T-cell (primary cell): ENCODE measurements at regions not wholly inside any gene's neighbourhood (a gene's known extent, or its start where the extent isn't known, plus 50 kb on each side); places are given as distances from the start of the nearest gene placed in this dataset.

Experiments
- ATAC-seq, 4 experiments: fragments of 200-7000 bp in 3 of 4; fragments of 150-1000 bp in 1 of 4; cut with Tn5 transposase; replicated peaks in 1 of 4; 1 replicate in 3 of 4; 2 replicates in 1 of 4; pipeline ENCODE4 v1.10.0; 2021; ENCODE audit warnings: moderate library complexity in 3 of 4, mild to moderate bottlenecking in 2 of 4, moderate number of reproducible peaks in 1 of 4
- CTCF ChIA-PET, 2 donors: fragments of 300-600 bp; sonication (Branson Sonifier 250); formaldehyde crosslinking; loops; one replicate each; lab custom pipeline; 2022; ENCODE audit warnings: antibody characterized with exemption in 2 of 2; lab: Charles Lee
- POLR2A ChIA-PET, 2 donors: fragments of 300-600 bp; sonication (Branson Sonifier 250); formaldehyde crosslinking; loops; one replicate each; lab custom pipeline; 2022; ENCODE audit warnings: antibody characterized with exemption in 2 of 2; lab: Charles Lee
- DNase-seq, 35 experiments: peaks; one replicate each; pipeline versions ENCODE4 v3.0.0 to v3.0.0-alpha.2; 2013 to 2023
- H3K27ac ChIP-seq: one replicate; pipeline ENCODE4 v1.5.1; 2013; ENCODE audit warnings: low read length
- H3K27me3 ChIP-seq, 2 experiments: replicated peaks in 1 of 2; 1 replicate in 1 of 2; 2 replicates in 1 of 2; pipeline versions ENCODE4 v1.6.1 to v1.7.0; 2013; ENCODE audit warnings: low read length in 1 of 2, mixed read lengths in 1 of 2; ENCODE audit not compliant: control insufficient read depth in 2 of 2, insufficient read depth in 2 of 2; ENCODE audit errors: extremely low read depth in 1 of 2
- H3K36me3 ChIP-seq, 2 donors: 1 replicate in 1 of 2; 2 replicates in 1 of 2; pipeline versions ENCODE4 v1.6.1 to v1.7.0; 2013; ENCODE audit warnings: low read length in 1 of 2; ENCODE audit not compliant: control insufficient read depth in 2 of 2, insufficient read depth in 1 of 2; ENCODE audit errors: extremely low read depth in 1 of 2
- H3K4me1 ChIP-seq, 2 experiments: 1 replicate in 1 of 2; 2 replicates in 1 of 2; pipeline versions ENCODE4 v1.6.1 to v1.7.0; 2013; ENCODE audit warnings: low read length in 2 of 2, mixed read lengths in 1 of 2; ENCODE audit not compliant: insufficient read depth in 2 of 2, control insufficient read depth in 1 of 2; ENCODE audit errors: extremely low read depth in 1 of 2
- H3K4me3 ChIP-seq, 2 donors: 1 replicate in 1 of 2; 2 replicates in 1 of 2; pipeline versions ENCODE4 v1.5.1 to v1.7.0; 2013; ENCODE audit warnings: mild to moderate bottlenecking in 2 of 2, low read length in 1 of 2, moderate library complexity in 1 of 2; ENCODE audit not compliant: control insufficient read depth in 1 of 2; ENCODE audit errors: extremely low read depth in 1 of 2
- H3K9me3 ChIP-seq: 2 replicates; pipeline ENCODE4 v1.7.0; 2013
- H3K27ac Mint-ChIP-seq, 2 donors: one replicate each; pipeline ENCODE4 v1.8.0; 2020 to 2021; ENCODE audit warnings: mild to moderate bottlenecking in 2 of 2, mixed read lengths in 2 of 2
- H3K27me3 Mint-ChIP-seq, 2 donors: one replicate each; pipeline ENCODE4 v1.8.0; 2021 to 2022; ENCODE audit warnings: mixed read lengths in 2 of 2
- H3K36me3 Mint-ChIP-seq: one replicate; pipeline ENCODE4 v1.8.0; 2021; ENCODE audit warnings: mixed read lengths
- H3K4me1 Mint-ChIP-seq, 3 donors: one replicate each; pipeline ENCODE4 v1.8.0; 2020 to 2022; ENCODE audit warnings: mixed read lengths in 3 of 3, mild to moderate bottlenecking in 1 of 3
- H3K4me3 Mint-ChIP-seq, 3 donors: one replicate each; pipeline ENCODE4 v1.8.0; 2020 to 2022; ENCODE audit warnings: mild to moderate bottlenecking in 3 of 3, mixed read lengths in 3 of 3, moderate library complexity in 3 of 3
- H3K9me3 Mint-ChIP-seq, 3 donors: one replicate each; pipeline ENCODE4 v1.8.0; 2020 to 2022; ENCODE audit warnings: mixed read lengths in 3 of 3
- WGBS: methylation state at CpG from one replicate; pipeline ENCODE4 v1.1.5; 2013; ENCODE audit warnings: missing lambda C conversion rate; ENCODE audit not compliant: insufficient coverage; 5-methylcytosine and 5-hydroxymethylcytosine counted together

GRCh38 chr2:203596183-203596582 lies 61.1 kb upstream of the RAPH1 start:
- no peaks in the 10 kb centered on the region for H3K4me1 ChIP-seq
- Mint-ChIP-seq H3K27me3 (peaks cover 0 to 2% of the 10 kb centered on the region in 2 donors), H3K9me3 (no peaks in the 10 kb centered on the region), H3K27ac (no peak overlapping the region), H3K4me3 (no peak overlapping the region), H3K4me1 (peaks cover 10 to 15% (median 11%) of the 10 kb centered on the region in 3 donors), H3K36me3 (no peaks in the 10 kb centered on the region)
- ChIA-PET POLR2A (interaction anchor here in 1 of 2 donors (0.9 kb wide), 1 partner anchor 423 kb away, joined by 3 read pairs; no protein-coding TSS in a partner anchor), CTCF (no interaction called here)
- ATAC-seq (no peak), DNase-seq (no peak)
- H3K27me3 ChIP-seq: peaks cover 0 to 5% of the 10 kb centered on the region in 2 experiments
- 73% methylated on average over 3 of the region's 5 CpGs for WGBS
- no peaks in the 10 kb centered on the region for H3K9me3 ChIP-seq
- H3K36me3 ChIP-seq: no peaks in the 10 kb centered on the region
- H3K27ac ChIP-seq: no peak overlapping the region
- no peak overlapping the region for H3K4me3 ChIP-seq

GRCh38 chr2:203599509-203599908 lies 64.4 kb upstream of the RAPH1 start:
- peaks cover 0 to 5% of the 10 kb centered on the region in 2 experiments for H3K27me3 ChIP-seq
- Mint-ChIP-seq H3K36me3 (no peaks in the 10 kb centered on the region), H3K4me1 (peaks cover 10 to 15% (median 11%) of the 10 kb centered on the region in 3 donors), H3K27me3 (peaks cover 0 to 2% of the 10 kb centered on the region in 2 donors), H3K4me3 (no peak overlapping the region), H3K9me3 (no peaks in the 10 kb centered on the region), H3K27ac (no peak overlapping the region)
- no peaks in the 10 kb centered on the region for H3K36me3 ChIP-seq
- ATAC-seq (no peak), DNase-seq (no peak)
- H3K9me3 ChIP-seq: no peaks in the 10 kb centered on the region
- H3K4me3 ChIP-seq: no peak overlapping the region
- H3K27ac ChIP-seq: no peak overlapping the region
- POLR2A ChIA-PET: no interaction called here
- H3K4me1 ChIP-seq: no peaks in the 10 kb centered on the region
- 58% methylated on average over 2 of the region's 4 CpGs for WGBS
- CTCF ChIA-PET: no interaction called here

- no peak overlapping the region for H3K4me3 Mint-ChIP-seq
- H3K27me3 Mint-ChIP-seq: peaks cover 0 to 2% of the 10 kb centered on the region in 2 donors
- Histone ChIP-seq H3K4me1 (no peaks in the 10 kb centered on the region), H3K27me3 (peaks cover 0 to 5% of the 10 kb centered on the region in 2 experiments), H3K9me3 (no peaks in the 10 kb centered on the region), H3K4me3 (no peak overlapping the region), H3K36me3 (no peaks in the 10 kb centered on the region), H3K27ac (no peak overlapping the region)
- no peaks in the 10 kb centered on the region for H3K9me3 Mint-ChIP-seq
- POLR2A ChIA-PET: no interaction called here
- ATAC-seq: no peak
- WGBS: 100% methylated on average over 3 of the region's 6 CpGs
- no peak for DNase-seq
- H3K4me1 Mint-ChIP-seq: peaks cover 10 to 15% (median 11%) of the 10 kb centered on the region in 3 donors
- CTCF ChIA-PET: no interaction called here
- H3K27ac Mint-ChIP-seq: no peak overlapping the region
- no peaks in the 10 kb centered on the region for H3K36me3 Mint-ChIP-seq
Observed at GRCh38 chr2:203600286-203600685, 65.2 kb upstream of the RAPH1 start.

- Mint-ChIP-seq H3K4me1 (peaks cover 5 to 10% (median 8%) of the 10 kb centered on the region in 3 donors), H3K27me3 (no peaks in the 10 kb centered on the region), H3K27ac (no peak overlapping the region), H3K9me3 (no peaks in the 10 kb centered on the region), H3K4me3 (no peak overlapping the region), H3K36me3 (no peaks in the 10 kb centered on the region)
- CTCF ChIA-PET: no interaction called here
- DNase-seq: no peak
- H3K27me3 ChIP-seq: no peaks in the 10 kb centered on the region
- ATAC-seq: no peak
- POLR2A ChIA-PET: no interaction called here
- no peaks in the 10 kb centered on the region for H3K4me1 ChIP-seq
- H3K27ac ChIP-seq: no peak overlapping the region
- H3K9me3 ChIP-seq: no peaks in the 10 kb centered on the region
- H3K4me3 ChIP-seq: no peak overlapping the region
- no peaks in the 10 kb centered on the region for H3K36me3 ChIP-seq
- WGBS: 100% methylated on average over 2 of the region's 10 CpGs
Observed at GRCh38 chr2:203603456-203604389, 68.6 kb upstream of the RAPH1 start.

GRCh38 chr2:203605302-203605701 lies 70.2 kb upstream of the RAPH1 start:
- ATAC-seq (no peak), DNase-seq (no peak)
- no peaks in the 10 kb centered on the region for H3K9me3 ChIP-seq
- no peaks in the 10 kb centered on the region for H3K27me3 ChIP-seq
- no CpG with 5 or more reads among the region's 1 CpG for WGBS
- no peak overlapping the region for H3K4me3 ChIP-seq
- ChIA-PET POLR2A (no interaction called here), CTCF (no interaction called here)
- Mint-ChIP-seq H3K9me3 (no peaks in the 10 kb centered on the region), H3K36me3 (no peaks in the 10 kb centered on the region), H3K4me1 (no peaks in the 10 kb centered on the region), H3K27me3 (no peaks in the 10 kb centered on the region), H3K4me3 (no peak overlapping the region), H3K27ac (no peak overlapping the region)
- H3K4me1 ChIP-seq: no peaks in the 10 kb centered on the region
- no peak overlapping the region for H3K27ac ChIP-seq
- H3K36me3 ChIP-seq: no peaks in the 10 kb centered on the region

GRCh38 chr2:203606051-203606450 lies 71.0 kb upstream of the RAPH1 start:
- no peaks in the 10 kb centered on the region for H3K36me3 Mint-ChIP-seq
- Histone ChIP-seq H3K4me1 (no peaks in the 10 kb centered on the region), H3K27ac (no peak overlapping the region), H3K36me3 (no peaks in the 10 kb centered on the region), H3K9me3 (no peaks in the 10 kb centered on the region), H3K27me3 (no peaks in the 10 kb centered on the region), H3K4me3 (no peak overlapping the region)
- no peaks in the 10 kb centered on the region for H3K27me3 Mint-ChIP-seq
- 60% methylated on average over 2 of the region's 3 CpGs for WGBS
- no peaks in the 10 kb centered on the region for H3K4me1 Mint-ChIP-seq
- POLR2A ChIA-PET: no interaction called here
- no peaks in the 10 kb centered on the region for H3K9me3 Mint-ChIP-seq
- no peak overlapping the region for H3K4me3 Mint-ChIP-seq
- CTCF ChIA-PET: no interaction called here
- DNase-seq: no peak
- no peak for ATAC-seq
- H3K27ac Mint-ChIP-seq: no peak overlapping the region
